Ishikawa (cell line): ENCODE measurements at regions not wholly inside any gene's neighbourhood (a gene's known extent, or its start where the extent isn't known, plus 50 kb on each side); places are given as distances from the start of the nearest gene placed in this dataset.

Source experiments
- CEBPB ChIP-seq: IDR thresholded peaks from 2 replicates; pipeline ENCODE4 v1.6.1; 2012
- CREB1 ChIP-seq: IDR thresholded peaks from 2 replicates; pipeline ENCODE4 v1.6.1; 2012; ENCODE audit warnings: low read depth
- EGR1 ChIP-seq: IDR thresholded peaks from 2 replicates; pipeline ENCODE4 v1.6.1; 2012
- EP300 ChIP-seq: IDR thresholded peaks from 2 replicates; pipeline ENCODE4 v1.6.1; 2012; ENCODE audit warnings: borderline replicate concordance
- FOXM1 ChIP-seq: IDR thresholded peaks from 2 replicates; pipeline ENCODE4 v1.6.1; 2012; ENCODE audit warnings: low read depth, borderline replicate concordance
- MAX ChIP-seq: IDR thresholded peaks from 2 replicates; pipeline ENCODE4 v1.6.1; 2012
- NFIC ChIP-seq: IDR thresholded peaks from 2 replicates; pipeline ENCODE4 v1.6.1; 2012
- RAD21 ChIP-seq: IDR thresholded peaks from 2 replicates; pipeline ENCODE4 v1.6.1; 2012; ENCODE audit warnings: low read depth
- REST ChIP-seq: IDR thresholded peaks from 2 replicates; pipeline ENCODE4 v1.6.1; 2012; ENCODE audit warnings: low read depth, mild to moderate bottlenecking
- TAF1 ChIP-seq: IDR thresholded peaks from 2 replicates; pipeline ENCODE4 v1.6.1; 2012; ENCODE audit warnings: low read depth, mild to moderate bottlenecking
- TCF12 ChIP-seq: IDR thresholded peaks from 2 replicates; pipeline ENCODE4 v1.6.1; 2012; ENCODE audit warnings: low read depth
- TEAD4 ChIP-seq: IDR thresholded peaks from 2 replicates; pipeline ENCODE4 v1.6.1; 2012
- USF1 ChIP-seq: IDR thresholded peaks from 2 replicates; pipeline ENCODE4 v1.6.1; 2012
- YY1 ChIP-seq: IDR thresholded peaks from 2 replicates; pipeline ENCODE4 v1.6.1; 2012; ENCODE audit warnings: low read depth
- ZBTB7A ChIP-seq: IDR thresholded peaks from 2 replicates; pipeline ENCODE4 v1.6.1; 2012; ENCODE audit warnings: low read depth

- no peak for TF ChIP-seq MAX
- no peak for TF ChIP-seq RAD21
- no peak for TF ChIP-seq EP300
- no peak for TF ChIP-seq TEAD4
These were observed 157.9 kb upstream of the TAS2R1 start for GRCh38 chr5:9787861-9788600.

GRCh38 chr5:9786380-9787360 lies 156.5 kb upstream of the TAS2R1 start:
- TF ChIP-seq USF1: no peak
- no peak for TF ChIP-seq NFIC
- no peak for TF ChIP-seq RAD21
- TF ChIP-seq TEAD4: no peak
- no peak for TF ChIP-seq TAF1
- TF ChIP-seq MAX: no peak
- no peak for TF ChIP-seq TCF12
- TF ChIP-seq ZBTB7A: no peak
- no peak for TF ChIP-seq EGR1
- TF ChIP-seq EP300: no peak
- TF ChIP-seq CREB1: no peak
- TF ChIP-seq CEBPB: no peak
- no peak for TF ChIP-seq REST
- TF ChIP-seq FOXM1: no peak
- TF ChIP-seq YY1: no peak

- no peak for TF ChIP-seq FOXM1
- no peak for TF ChIP-seq TAF1
- no peak for TF ChIP-seq TEAD4
- no peak for TF ChIP-seq USF1
- TF ChIP-seq NFIC: no peak
- no peak for TF ChIP-seq CEBPB
- TF ChIP-seq RAD21: no peak
- no peak for TF ChIP-seq YY1
- TF ChIP-seq CREB1: no peak
- no peak for TF ChIP-seq REST
- no peak for TF ChIP-seq TCF12
- no peak for TF ChIP-seq EGR1
- TF ChIP-seq MAX: no peak
- no peak for TF ChIP-seq ZBTB7A
- TF ChIP-seq EP300: no peak
These were observed 155.6 kb upstream of the TAS2R1 start for GRCh38 chr5:9785751-9786150.

GRCh38 chr5:9784231-9784630 lies 154.1 kb upstream of the TAS2R1 start:
- TF ChIP-seq REST: no peak
- no peak for TF ChIP-seq USF1
- TF ChIP-seq EGR1: no peak
- no peak for TF ChIP-seq RAD21
